Activated T-cell treated with anti-CD3 and anti-CD28 coated beads for 24 hours (primary cell): ENCODE measurements at regions not wholly inside any gene's neighbourhood (a gene's known extent, or its start where the extent isn't known, plus 50 kb on each side); places are given as distances from the start of the nearest gene placed in this dataset.

Experiments
- DNase-seq: peaks from one replicate; pipeline ENCODE4 v3.0.0-alpha.2; 2020; ENCODE audit warnings: low read depth

DNA sequence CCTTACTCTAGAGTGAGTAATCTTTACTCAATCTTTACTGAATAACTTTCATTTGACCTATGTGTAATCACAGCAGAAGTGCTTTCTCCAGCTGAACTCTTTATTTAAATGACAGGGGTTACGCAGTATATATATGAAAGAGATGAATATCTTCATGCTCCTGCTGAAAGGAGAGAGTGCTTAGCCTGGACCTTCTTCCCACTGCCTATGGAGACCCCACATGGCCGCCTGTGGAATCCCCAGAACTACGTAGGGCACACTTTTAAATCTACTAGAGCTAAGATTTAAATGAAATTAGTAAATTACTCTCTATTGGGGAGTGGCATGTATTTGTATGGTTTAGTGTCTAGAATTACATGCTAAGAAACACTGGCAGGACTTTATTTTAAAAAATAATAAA lies 391.2 kb downstream of the ANKRD50 start:
- no peak for DNase-seq

DNA sequence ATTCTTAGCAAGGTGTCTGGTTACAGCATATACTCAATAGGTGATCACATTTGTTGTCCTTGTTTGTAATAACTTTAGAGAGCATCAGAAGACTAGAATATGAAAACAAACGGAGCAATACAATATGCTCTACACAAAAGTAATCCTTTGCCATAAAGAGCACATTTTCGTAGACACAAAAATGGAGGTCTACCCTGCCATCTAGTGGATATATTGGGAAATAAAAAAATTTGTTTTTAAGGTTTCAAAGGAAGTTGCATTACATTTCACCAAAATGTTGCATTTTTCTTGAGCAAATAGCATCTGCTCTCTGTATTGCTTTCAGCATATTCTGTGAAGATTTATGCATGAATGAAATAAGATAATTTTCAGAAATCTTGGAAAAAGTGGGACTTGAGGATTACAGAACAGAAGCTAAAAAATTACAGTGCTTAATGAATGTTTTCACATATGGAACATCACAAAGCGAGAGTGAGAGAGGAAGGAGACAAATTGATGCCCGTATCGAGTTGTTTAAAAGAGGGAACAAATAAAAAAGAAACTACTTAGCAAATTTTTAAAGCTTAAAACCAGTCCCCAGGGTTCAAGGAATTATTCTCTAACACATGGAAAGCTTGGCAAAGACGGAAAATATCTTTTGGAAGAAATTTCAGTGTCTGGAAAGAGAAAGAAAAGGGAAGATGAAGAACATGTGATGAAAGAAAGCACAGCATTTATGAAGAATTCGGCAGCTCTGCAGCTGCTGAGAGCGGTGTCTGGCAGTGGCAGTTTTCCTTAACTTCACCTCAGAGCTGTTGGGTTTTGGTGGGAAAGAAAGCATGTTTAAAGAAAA lies 390.1 kb downstream of the ANKRD50 start:
- DNase-seq: no peak

DNA sequence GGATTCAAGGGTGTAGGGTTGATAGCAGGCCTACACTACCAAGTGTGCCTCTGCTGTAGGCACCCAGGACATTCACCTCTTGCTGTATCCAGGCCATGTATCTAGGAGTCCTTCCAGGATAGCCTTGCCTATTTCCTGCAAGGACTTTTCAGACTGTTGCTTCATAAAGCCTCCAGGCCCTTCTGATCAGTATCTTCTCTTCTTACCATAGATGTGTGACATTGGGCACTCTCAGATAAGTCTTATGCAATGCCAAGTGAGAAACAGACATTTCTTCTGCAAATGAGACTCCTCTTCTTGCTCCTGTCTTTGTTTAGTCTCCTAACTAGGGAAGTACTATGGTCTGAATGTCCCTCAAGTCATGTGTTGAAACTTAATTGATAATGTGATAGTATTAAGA lies 386.8 kb downstream of the ANKRD50 start:
- DNase-seq: no peak

DNA sequence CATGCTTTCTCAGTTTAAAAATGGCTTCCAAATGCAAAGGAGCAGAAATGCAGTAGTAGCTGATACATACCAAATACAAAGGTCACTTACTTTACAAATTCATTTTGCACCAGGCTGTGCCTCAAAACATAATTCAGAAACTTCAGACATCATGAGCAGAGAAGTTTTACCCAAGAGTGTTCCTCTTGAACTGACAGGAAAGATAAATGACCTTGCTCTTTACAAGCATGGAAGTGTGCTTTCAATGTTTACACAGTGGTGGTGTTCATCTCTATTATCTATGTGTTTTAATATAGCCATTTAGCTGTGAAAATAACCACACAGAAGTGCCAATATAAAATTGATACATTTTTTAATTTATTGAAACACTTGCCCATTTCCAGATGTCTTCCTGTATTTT lies 383.4 kb downstream of the ANKRD50 start:
- DNase-seq: no peak

DNA sequence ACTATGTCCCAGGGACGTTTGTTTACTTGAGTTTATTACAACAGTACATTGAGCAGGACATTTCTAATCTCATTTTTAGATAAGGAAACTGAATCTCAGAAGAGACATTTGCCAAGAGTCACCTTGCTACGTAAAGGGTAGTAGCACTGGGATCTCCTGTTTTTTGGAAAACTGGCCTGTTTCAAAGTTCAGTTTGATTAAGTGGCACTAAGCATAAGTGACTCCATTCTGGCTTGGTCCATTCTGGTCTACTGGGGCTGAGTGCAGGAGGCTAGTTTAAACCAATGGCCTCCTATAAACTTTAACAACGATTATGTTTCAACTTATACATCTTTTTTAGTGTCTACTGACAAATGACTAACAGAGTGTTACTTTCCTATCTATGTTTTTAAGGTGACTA lies 382.5 kb downstream of the ANKRD50 start:
- DNase-seq: no peak

DNA sequence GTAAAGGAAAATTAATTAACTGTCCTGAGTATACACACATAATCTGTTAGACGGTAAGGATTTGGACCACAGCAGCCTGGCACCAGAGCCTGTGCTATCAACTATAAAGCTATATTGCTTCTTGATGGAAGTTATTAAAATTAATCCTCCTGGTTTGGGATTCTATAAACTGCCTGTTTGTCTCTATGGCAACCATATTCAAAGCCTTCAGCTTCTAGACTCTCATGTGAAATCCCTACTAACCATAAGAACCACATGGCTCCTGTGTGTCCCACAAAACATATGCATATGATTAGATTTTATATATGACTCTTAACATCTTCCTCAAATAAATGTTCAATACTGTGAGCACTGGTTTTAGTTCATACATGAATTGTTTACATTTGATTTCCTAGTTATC lies 380.8 kb downstream of the ANKRD50 start:
- DNase-seq: no peak

DNA sequence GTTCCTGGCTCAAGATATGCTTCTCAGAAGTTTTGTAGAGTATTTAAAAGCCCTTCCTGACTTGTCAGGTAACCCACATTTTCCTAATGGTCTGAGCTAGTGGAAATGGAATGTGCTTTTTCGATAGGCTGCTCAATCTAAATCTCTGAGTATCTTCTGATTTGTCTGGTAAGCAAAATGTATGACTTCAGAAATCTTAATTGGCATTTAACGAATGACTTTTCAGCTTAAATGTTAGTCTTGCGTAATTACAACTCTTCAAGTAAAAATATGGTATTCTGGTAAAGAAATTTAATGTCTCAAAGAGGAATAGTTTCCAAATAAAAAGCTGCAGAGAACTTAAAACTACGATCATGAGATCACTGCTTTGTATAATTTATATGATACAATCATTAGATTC lies 379.1 kb downstream of the ANKRD50 start:
- no peak for DNase-seq

DNA sequence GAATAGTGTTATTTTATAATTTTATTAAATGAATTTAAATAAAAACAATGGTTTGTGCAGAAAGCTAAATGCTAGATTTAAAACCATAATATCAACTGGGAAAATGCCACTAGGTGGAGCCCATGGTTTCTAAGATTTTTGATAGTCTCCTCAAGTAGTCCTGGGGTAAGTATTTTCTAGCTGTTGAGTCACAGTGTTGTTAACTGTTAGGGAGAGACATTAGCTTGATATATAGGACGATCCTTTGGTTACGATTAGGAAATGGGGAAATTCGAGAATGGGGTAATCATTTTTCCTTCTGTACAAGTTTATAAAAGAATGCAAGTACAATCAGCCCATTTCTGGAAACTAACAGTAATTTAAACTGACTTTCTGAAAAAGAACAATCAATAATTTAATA lies 378.4 kb downstream of the ANKRD50 start:
- DNase-seq: peak; percentile 2

DNA sequence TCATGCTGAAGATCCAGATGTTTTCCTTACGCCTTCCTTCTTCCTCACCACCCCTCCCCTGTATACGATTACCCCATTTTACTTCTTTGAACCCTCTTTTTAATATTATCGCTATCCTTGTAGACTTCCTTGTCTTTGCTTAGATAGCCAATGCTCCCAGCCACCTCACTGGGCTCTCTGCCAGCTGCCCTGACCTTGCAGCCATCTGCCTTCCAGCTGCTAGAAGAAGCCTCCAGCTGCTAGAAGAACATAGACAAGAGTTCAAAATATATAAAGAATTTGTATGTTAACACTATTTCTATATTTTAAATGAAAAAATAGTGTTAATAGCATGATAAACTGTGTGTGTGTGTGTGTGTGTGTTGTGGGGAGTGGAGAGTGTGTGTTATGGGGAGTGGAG lies 374.7 kb downstream of the ANKRD50 start:
- DNase-seq: no peak

DNA sequence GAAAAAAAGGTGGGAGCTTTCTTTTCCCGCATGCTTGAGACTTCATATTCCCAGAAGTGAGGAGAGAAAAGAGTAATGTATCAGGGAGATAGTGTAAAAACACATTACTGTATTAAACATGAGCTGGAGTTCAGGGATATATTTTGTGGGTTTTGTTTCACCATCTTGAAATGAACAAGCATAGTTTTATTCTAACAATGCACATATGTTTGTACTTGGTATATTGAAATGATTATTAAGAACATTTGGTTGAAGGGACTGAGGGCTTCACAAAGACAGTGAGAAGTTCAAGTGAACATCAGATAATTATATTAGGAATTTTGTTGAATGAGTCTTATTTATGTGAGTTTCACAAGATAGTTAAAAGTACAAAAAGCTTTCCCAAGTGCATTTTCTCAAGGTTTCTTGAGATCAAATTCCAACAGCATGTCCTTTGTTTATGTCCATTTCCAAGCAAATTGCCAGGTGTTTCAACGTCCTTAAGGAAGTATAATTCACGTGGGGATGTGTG lies 368.8 kb downstream of the ANKRD50 start:
- DNase-seq: no peak

DNA sequence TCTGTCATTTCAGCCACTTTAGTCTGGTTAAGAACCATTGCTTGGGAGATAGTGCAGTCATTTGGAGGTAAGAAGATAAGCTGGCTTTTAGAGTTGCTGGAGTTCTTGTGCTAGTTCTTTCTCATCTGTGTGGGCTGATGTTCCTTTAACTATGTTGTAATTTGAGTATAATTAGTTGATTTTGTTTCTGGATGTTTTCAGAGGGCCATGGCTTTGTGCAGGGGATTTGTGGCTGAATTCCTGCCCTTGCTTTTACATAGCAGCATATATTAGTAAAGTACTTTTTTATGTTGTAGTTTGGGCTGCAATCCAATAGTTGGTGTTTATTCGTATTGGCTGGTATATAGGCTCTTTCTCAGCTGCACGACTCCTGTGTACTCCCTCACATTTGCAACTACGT lies 339.6 kb downstream of the ANKRD50 start:
- DNase-seq: no peak

DNA sequence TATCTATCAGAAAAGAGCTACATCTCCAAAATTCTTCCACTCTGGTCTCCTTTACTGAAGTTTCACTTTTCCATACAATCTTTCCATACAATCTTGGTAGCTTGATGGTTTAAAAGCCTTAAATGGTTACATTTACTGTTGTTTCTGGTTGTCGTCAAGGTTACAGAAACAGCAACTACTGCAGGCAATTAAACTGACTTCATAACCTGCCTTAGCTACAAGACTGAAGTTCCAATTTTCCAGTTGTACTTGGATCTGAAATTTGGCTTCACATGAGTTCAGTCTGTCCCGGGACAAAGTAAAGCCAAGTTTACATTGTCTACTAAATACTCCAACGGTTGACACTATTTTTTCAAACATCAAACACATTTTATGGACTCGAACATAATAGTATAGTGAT lies 326.4 kb downstream of the ANKRD50 start:
- DNase-seq: no peak

DNA sequence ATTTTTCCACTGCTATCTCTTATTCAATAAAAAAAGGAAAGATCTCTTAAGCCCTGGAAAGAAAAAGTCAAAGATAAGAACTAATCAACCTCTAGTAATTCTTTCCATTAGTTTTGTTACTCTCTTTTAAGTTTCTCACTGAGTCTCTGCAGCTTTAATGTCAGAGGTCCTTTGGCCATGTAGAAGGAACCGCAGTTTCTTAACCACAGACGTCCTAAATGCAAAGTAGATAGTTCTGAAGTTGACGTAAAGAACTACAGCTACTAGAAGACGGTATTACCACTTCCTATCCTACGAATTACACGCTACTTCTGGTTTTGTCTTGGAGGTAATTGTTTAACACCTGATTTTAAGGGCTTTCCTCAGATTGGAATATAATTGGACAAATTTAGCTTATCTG lies 325.9 kb downstream of the ANKRD50 start:
- DNase-seq: no peak

DNA sequence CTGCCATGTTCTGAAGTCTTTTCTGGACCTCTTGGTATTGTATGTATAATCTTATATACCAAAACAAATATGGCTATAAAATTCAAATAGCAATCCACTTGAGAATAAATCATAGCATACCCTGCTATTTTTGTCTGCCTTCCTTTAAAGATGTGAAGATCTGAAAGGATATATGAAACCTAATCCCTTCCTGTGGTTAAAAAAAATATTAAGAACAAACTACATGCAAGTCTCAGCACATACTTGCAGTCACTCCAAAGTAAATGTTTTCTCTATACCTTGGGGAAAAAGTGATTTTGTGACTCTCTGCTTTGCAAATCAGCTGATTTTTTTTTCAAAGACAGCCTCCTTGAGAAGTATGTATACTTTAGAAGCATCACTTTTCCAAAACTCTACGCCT lies 322.9 kb downstream of the ANKRD50 start:
- no peak for DNase-seq

DNA sequence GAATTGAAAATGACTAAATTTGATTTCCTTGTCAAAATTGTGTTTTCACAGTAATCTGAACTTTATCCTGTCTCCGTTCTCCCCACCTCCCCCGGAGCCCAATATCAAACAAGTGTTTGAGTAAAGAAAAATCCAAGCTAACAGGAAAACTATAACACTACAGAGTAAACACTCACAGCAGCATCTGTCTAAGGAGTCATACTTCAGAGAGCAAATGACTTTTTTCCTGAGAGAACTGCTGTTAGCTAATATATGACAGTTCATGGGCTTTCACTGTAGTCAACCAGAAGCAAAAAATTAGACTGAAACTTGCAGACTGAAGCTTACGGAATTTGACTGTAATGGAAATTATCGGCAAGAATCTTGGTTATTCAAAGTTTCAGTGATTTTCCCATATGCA lies 321.7 kb downstream of the ANKRD50 start:
- no peak for DNase-seq

DNA sequence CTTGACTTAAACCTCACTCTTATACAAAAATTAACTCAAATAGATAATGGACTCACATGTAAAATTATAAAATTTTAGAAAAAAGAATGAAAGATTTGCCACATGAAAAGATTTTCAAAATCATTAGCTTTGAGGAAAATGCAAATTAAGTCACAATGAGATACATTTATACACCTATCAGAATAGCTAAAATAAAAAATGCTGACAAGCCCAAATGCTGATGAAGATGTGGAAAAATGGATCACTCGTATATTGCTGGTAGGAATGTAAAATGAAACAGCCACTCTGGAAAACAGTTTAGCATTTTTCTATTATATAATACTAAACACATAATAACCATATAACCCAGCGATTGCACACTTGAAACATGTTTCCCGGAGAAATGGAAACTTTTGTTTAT lies 316.2 kb downstream of the ANKRD50 start:
- DNase-seq: no peak

DNA sequence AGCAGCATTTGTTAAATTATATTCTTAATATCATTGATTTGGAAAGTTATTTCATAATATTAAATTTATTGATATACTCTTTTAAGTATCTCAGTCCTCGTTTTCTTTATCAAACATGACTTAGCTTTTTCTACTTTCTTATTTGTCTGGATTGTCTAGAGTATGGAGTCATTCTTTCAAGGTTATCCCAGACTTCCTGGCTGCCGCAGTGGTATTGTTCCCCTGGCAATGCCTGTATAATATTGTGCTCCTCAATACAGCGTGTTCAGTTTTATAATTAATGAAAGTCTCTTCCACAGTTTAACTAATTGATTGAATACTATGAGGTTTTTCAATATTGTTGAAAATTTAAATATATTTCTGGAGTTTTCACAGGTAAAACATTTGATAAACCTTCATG lies 310.9 kb downstream of the ANKRD50 start:
- DNase-seq: no peak

DNA sequence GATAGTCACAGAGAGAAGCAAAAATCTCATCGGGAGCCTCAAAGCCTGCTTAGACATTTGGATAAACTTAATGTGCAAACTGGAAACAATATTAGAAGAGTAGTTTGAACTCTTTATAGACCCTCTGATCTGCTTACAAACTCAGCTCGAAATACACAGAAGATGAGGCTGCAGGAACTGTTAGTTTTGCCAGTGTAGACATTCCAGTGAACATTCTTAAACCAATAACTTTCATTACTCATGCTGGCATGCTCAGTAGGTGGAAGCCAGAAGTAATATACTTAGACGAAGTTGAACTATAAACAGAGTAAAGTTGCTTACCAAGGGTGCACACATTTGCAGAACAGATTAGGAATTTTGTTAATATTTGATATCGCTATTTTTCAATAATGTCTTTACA lies 303.5 kb downstream of the ANKRD50 start:
- no peak for DNase-seq

DNA sequence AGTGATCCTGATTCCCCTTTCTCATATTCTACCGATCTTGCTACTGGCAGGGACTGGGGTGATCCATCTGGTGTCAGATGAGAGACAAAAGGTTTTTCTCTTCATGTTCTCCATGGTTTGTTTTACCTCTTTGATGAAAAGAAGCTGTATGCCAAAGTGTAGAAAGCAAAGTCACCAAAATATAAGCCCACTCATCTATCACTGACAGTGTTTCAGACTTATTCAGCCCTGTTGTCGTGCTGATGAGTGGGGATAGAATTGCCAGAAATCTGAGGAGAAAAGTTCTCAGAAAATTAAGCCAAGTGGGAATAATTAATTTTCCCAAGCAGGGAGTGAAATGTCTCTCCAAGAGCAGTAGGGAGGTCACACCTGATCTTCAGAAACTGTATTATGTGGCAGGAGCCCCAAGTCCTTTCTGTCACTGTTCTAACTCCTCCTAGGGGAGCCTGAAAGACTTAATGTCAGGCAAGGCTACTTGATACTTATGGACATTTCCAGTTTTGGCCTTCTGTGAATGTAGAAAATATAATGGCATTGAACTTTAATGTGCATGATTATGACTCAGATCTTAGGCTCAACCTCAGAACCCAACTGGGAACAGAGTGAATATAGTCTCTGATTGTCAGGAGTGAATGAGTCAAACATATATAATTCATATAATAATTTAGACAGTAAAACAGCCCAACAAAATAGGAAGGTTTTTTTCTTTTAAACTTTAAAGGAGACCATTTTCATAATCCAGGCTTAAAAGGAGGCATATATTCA lies 298.1 kb downstream of the ANKRD50 start:
- DNase-seq: no peak

DNA sequence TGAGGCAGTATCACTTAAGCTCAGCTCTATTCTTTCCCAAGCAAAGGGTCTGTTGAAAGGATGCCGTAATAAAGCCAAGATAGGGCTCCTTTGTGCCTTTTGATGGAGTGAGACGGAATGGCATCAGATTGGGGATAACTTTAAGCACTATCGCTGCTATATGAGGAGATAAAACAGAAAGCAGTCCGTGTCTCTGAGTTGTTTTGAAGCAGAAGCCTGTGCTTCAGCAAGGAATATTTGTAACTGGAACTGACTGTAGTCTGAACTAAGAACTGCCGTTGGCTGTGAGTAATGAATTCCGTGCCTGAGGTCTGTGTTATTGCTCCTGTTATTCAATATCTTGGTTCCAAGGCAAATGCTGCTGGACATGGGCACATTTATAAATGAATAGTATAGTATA lies 297.4 kb downstream of the ANKRD50 start:
- no peak for DNase-seq

DNA sequence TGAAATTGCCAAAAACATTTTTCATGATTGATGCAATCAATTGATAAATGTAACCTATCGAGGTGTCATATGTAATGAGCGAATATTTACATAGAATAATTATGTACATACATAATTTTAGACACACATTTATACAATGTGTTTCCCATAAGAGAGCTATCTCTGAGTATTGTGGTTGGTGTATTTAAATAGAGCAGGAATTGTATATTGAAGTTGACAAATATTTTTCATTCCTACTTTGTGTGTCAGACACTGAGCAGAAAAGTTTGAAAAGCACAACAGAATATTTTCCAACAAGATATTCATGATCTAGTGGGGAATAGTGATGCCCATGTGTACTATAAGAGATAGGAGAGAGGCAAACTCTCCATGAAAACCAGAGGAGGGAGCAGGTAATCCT lies 295.2 kb downstream of the ANKRD50 start:
- DNase-seq: no peak

DNA sequence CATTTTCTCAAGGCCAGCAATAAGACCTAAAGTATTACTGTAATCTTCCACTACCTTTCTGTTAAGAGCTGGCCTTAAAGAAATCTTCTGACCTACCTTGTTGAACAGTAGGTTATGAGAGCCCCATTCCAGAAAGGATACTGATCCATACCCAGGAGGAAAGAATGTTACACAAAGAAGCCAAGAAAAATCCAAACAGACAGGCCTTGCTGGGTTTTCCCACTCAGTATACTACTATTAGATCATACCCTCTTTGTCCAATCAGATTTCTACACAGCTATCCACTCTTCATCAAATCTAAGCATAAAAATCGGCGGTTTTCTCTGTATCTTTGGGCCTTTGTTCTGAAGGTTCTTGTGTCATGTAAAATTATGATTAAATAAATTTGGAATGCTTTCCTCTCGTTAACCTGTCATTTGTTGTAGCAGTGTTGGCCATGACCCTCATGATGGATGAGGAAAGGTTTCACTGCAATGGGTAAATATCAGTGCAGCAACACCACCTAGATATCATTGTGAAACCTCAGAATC lies 292.3 kb downstream of the ANKRD50 start:
- no peak for DNase-seq

DNA sequence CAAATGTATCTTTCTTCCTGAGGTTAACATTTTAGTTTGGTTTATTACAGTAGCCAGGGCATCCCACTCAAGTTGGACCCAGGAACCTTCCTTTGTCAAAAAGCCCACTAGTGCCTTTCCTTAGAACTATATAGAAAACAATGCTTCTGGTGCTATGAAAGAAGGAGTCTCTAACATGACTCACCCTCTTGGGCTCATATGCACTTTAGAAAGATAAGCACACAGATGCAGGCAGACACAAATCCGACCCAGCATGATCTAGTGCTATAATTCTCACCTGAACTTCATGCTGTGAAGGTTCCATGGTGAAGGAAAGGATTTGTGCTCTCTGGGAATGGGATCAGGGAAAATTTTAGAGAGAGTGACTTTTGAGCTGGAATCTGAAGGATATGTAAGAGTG lies 289.4 kb downstream of the ANKRD50 start:
- no peak for DNase-seq
